SU-DHL-6 (cell line): ENCODE measurements at regions not wholly inside any gene's neighbourhood (a gene's known extent, or its start where the extent isn't known, plus 50 kb on each side); places are given as distances from the start of the nearest gene placed in this dataset.

ENCODE experiments used
- EZH2phosphoT487 ChIP-seq: fragments of 200-600 bp; sonication (generic), shearing (Covaris generic); conservative IDR thresholded peaks from 2 replicates; pipeline ENCODE4 v1.6.1; 2018; ENCODE audit warnings: mild to moderate bottlenecking, antibody characterized with exemption, low read length, moderate library complexity, mixed read lengths
- TF ChIP-seq, protein P1 (sequence below): fragments of 200-600 bp; sonication (generic); IDR thresholded peaks from one replicate; pipeline ENCODE4 v1.5.1; 2017; ENCODE audit warnings: antibody characterized with exemption, mild to moderate bottlenecking, low read length, moderate library complexity; ENCODE audit not compliant: insufficient read depth, poor library complexity, severe bottlenecking

DNA sequence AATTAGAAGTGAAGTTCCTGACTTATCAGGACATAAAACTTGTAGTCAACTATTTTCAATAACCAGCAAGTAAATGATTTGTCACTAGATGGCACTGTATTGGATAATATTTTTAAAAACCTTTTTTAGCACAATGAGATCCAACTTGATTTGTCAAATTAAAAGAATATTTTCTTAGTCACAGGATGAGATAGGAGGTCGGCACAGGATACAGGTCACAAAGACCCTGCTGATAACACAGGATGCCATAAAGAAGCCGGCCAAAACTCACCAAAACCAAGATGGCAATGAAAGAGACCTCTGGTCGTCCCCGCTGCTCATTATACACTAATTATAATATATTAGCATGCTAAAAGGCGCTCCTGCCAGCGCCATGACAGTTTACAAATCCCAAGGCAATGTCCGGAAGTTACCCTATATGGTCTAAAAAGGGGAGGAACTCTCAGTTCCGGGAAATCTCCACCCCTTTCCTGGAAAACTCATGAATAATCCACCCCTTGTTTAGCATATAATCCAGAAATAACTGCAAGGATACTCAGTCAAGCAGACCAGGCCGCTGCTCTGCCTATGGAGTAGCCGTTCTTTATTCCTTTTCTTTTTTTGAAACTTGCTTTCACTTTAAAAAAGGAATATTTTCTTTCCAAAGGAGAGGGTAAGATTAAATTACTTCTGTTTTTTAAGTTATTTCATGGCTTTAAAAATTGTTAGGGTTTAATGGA is 255.7 kb upstream of the MKLN1 start:
- TF ChIP-seq, protein P1, sequence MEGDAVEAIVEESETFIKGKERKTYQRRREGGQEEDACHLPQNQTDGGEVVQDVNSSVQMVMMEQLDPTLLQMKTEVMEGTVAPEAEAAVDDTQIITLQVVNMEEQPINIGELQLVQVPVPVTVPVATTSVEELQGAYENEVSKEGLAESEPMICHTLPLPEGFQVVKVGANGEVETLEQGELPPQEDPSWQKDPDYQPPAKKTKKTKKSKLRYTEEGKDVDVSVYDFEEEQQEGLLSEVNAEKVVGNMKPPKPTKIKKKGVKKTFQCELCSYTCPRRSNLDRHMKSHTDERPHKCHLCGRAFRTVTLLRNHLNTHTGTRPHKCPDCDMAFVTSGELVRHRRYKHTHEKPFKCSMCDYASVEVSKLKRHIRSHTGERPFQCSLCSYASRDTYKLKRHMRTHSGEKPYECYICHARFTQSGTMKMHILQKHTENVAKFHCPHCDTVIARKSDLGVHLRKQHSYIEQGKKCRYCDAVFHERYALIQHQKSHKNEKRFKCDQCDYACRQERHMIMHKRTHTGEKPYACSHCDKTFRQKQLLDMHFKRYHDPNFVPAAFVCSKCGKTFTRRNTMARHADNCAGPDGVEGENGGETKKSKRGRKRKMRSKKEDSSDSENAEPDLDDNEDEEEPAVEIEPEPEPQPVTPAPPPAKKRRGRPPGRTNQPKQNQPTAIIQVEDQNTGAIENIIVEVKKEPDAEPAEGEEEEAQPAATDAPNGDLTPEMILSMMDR, result peak; percentile 48
- TF ChIP-seq EZH2phosphoT487, result no peak
